ENCODE measurements at regions not wholly inside any gene's neighbourhood (a gene's known extent, or its start where the extent isn't known, plus 50 kb on each side); places are given as distances from the start of the nearest gene placed in this dataset.

- 91 to 96% methylated on average over 5 of the region's 5 CpGs for WGBS, 2 donors
- intact Hi-C loops (cut with DNase I; ENCODE audit: low total_unique reads), result no loop called here
- DNase-seq (ENCODE audit: low spot score in 2 of 2), result no peak
- no peak overlapping the region for H3K4me3 ChIP-seq (ENCODE audit: low read depth, poor library complexity, severe bottlenecking)
- no peak for TF ChIP-seq CTCF (IDR thresholded peaks at IDR 0.05)
- no peak for TF ChIP-seq POLR2A (IDR thresholded peaks at IDR 0.05)
Observed at GRCh38 chr21:17428484-17428869, 84.4 kb upstream of the CXADR start.

GRCh38 chr21:17428980-17429379 lies 83.9 kb upstream of the CXADR start:
- intact Hi-C loops (cut with DNase I; ENCODE audit: low total_unique reads), result no loop called here

GRCh38 chr21:17429936-17430335 lies 82.9 kb upstream of the CXADR start:
- DNase-seq (ENCODE audit: low spot score in 2 of 2), result no peak
- WGBS, 2 donors, result 58 to 71% methylated on average over 3 of the region's 3 CpGs
- no peak overlapping the region for H3K4me3 ChIP-seq (ENCODE audit: low read depth, poor library complexity, severe bottlenecking)
- intact Hi-C loops (cut with DNase I; ENCODE audit: low total_unique reads), result no loop called here
- no peak for TF ChIP-seq POLR2A (IDR thresholded peaks at IDR 0.05)
- no peak for TF ChIP-seq CTCF (IDR thresholded peaks at IDR 0.05)

More at GRCh38 chr21:17428980-17429379, 83.9 kb upstream of the CXADR start:
- WGBS, 2 donors, result 90 to 95% methylated on average over 5 of the region's 5 CpGs
- TF ChIP-seq CTCF (IDR thresholded peaks at IDR 0.05) (no peak), POLR2A (IDR thresholded peaks at IDR 0.05) (no peak)
- no peak overlapping the region for H3K4me3 ChIP-seq (ENCODE audit: low read depth, poor library complexity, severe bottlenecking)
- no peak for DNase-seq (ENCODE audit: low spot score in 2 of 2)

GRCh38 chr21:17432732-17433057 lies 80.1 kb upstream of the CXADR start:
- TF ChIP-seq POLR2A (IDR thresholded peaks at IDR 0.05) (no peak), CTCF (IDR thresholded peaks at IDR 0.05) (no peak)
- no peak overlapping the region for H3K4me3 ChIP-seq (ENCODE audit: low read depth, poor library complexity, severe bottlenecking)
- intact Hi-C loops (cut with DNase I; ENCODE audit: low total_unique reads), result no loop called here
- 89 to 95% methylated on average over 3 of the region's 3 CpGs for WGBS, 2 donors
- no peak for DNase-seq (ENCODE audit: low spot score in 2 of 2)

GRCh38 chr21:17433730-17434129 lies 79.1 kb upstream of the CXADR start:
- TF ChIP-seq CTCF (IDR thresholded peaks at IDR 0.05), result no peak
- TF ChIP-seq POLR2A (IDR thresholded peaks at IDR 0.05), result no peak
- intact Hi-C loops (cut with DNase I; ENCODE audit: low total_unique reads), result no loop called here
- DNase-seq (ENCODE audit: low spot score in 2 of 2), result no peak
- WGBS, 2 donors, result 58 to 65% methylated on average over 2 of the region's 2 CpGs
- no peak overlapping the region for H3K4me3 ChIP-seq (ENCODE audit: low read depth, poor library complexity, severe bottlenecking)
